PFSK-1 (cell line): ENCODE measurements at regions not wholly inside any gene's neighbourhood (a gene's known extent, or its start where the extent isn't known, plus 50 kb on each side); places are given as distances from the start of the nearest gene placed in this dataset.

Experiments
- FOXP2 ChIP-seq: optimal IDR thresholded peaks from 2 replicates; pipeline ENCODE3; 2011; ENCODE audit warnings: borderline replicate concordance, control low read depth, inconsistent platforms; ENCODE audit not compliant: insufficient read depth; ENCODE audit errors: extremely low read length, extremely low read depth
- POLR2AphosphoS5 ChIP-seq: IDR thresholded peaks from 2 replicates; pipeline ENCODE4 v1.6.1; 2012; ENCODE audit warnings: low read depth, mild to moderate bottlenecking, control low read depth, low read length, moderate library complexity
- REST ChIP-seq, 2 experiments: IDR thresholded peaks; 2 replicates each; pipeline versions ENCODE4 v1.6.1 to v1.8.0; 2011 to 2012; ENCODE audit warnings: low read depth in 2 of 2, low read length in 2 of 2, control low read depth in 1 of 2, inconsistent platforms in 1 of 2, mild to moderate bottlenecking in 1 of 2, moderate library complexity in 1 of 2; ENCODE audit not compliant: insufficient read depth in 1 of 2
- SIN3A ChIP-seq: IDR thresholded peaks from 2 replicates; pipeline ENCODE4 v1.6.1; 2012; ENCODE audit warnings: mild to moderate bottlenecking, low read length, moderate library complexity, borderline replicate concordance; ENCODE audit not compliant: insufficient read depth
- TAF1 ChIP-seq: IDR thresholded peaks from 2 replicates; pipeline ENCODE4 v1.6.1; 2012; ENCODE audit warnings: low read length, control low read depth, borderline replicate concordance; ENCODE audit not compliant: insufficient read depth

DNA sequence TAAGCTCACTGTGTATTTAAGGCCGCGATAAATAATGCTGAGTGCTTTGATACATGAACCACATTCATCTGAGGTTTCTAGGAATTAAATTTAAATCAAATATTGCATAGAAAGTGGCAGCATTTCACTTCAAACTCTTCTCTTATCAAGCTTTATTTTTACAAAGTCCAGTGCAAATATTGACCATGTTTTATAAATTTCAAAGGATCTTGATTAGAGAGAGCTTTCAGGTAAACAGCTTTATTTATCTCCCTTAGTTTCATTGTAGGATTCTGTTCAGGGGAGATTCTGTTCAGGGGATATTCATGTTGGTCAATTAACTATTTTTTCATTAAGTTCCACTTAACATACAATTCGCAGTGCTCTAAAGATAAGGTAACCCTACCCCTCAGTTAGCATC lies 249.7 kb upstream of the IRS2 start:
- no peak for TF ChIP-seq REST (IDR thresholded peaks at IDR 0.05; ENCODE audit: insufficient read depth in 1 of 2, low read depth in 2 of 2, low read length in 2 of 2)
- TF ChIP-seq SIN3A: no peak
- TF ChIP-seq FOXP2: no peak
- no peak for TF ChIP-seq POLR2AphosphoS5
- TF ChIP-seq TAF1: no peak

GRCh38 chr13:110034031-110034549 lies 247.7 kb upstream of the IRS2 start:
- TF ChIP-seq FOXP2 (no peak), REST (IDR thresholded peaks at IDR 0.05; ENCODE audit: insufficient read depth in 1 of 2, low read depth in 2 of 2, low read length in 2 of 2) (no peak), POLR2AphosphoS5 (no peak), TAF1 (no peak), SIN3A (no peak)

DNA sequence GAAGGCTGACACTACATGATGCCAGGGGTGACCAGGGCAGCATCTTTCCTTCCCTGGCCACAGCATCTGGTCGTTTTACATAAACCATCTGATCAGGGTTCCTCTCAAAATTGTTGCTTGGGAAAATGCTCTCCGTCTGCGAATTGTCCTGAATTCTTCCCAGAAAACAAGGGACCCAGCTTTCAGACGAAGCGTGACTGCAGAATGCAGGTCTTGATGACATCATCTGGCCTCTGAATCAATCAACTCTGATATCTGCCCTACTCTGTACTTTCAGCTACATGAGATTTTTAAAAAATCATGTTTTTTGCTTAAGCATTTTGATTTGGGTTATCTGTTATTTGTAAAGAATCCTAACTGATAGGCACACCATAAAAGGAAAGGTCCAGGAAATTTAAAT lies 246.6 kb upstream of the IRS2 start:
- no peak for TF ChIP-seq SIN3A
- TF ChIP-seq FOXP2: no peak

DNA sequence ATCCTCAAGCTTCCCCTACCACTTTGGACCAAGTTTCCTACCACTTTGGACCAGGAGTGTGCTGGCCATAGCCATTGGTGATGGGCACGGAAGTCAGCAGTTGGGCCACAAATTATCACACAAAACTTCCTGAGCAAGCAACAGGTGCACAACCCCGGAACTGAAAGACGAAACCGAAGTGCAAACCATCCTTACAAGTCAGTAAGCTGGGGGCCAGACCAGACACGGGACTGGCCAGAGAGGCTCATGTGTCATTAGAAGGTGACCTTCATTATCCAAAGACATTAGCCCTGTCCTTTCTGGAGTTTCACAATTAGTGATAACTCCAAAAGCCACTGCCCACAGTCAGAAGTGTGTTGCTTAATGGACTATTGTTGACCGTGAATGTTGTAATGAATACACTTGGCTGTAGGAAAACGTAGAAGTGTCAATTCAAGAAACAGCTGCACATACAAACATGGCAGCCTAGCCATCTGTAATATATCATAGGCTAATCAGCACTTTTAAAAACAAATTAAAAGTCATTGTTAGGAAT lies 244.1 kb upstream of the IRS2 start:
- TF ChIP-seq FOXP2: no peak

DNA sequence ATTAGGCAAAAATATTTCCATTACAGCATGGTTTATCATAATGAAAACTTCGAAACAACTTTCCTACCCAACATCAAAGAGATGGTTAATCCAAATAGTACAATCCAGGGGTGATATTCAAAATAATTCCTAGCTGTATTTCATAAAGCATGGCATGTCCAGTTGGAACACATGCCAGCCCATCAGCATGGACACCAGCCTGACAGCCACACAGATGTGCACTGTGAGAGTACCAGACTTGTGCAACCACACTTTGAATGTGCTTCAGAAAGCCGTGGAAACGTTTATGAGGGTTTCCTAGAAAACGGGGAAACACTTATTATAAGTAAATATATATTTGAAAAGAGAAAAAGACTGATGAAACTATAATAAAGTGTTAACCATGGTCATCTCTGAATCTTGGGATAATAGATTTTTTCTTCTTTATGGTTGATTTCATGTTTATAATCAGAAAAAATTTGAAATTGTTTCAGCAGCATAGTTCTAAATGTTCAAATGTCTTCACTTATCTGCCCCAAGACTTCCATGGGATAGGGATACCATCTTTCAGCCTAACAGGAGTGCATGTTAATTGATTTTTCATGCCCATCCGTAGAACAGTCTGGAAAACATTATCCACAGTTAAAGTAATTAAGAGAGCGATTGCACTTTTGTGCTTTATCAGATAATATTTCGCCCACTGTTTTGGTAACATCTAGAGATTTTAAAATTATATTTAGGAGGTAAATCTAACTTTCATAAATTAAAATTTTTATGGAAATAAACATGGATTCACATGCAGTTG lies 242.6 kb upstream of the IRS2 start:
- TF ChIP-seq POLR2AphosphoS5 (no peak), TAF1 (no peak), REST (IDR thresholded peaks at IDR 0.05; ENCODE audit: insufficient read depth in 1 of 2, low read depth in 2 of 2, low read length in 2 of 2) (no peak), SIN3A (no peak), FOXP2 (no peak)

GRCh38 chr13:110028311-110028710 lies 241.9 kb upstream of the IRS2 start:
- no peak for TF ChIP-seq TAF1
- no peak for TF ChIP-seq POLR2AphosphoS5
- TF ChIP-seq FOXP2: no peak
- TF ChIP-seq SIN3A: no peak
- no peak for TF ChIP-seq REST (IDR thresholded peaks at IDR 0.05; ENCODE audit: insufficient read depth in 1 of 2, low read depth in 2 of 2, low read length in 2 of 2)
